ENCODE measurements at regions not wholly inside any gene's neighbourhood (a gene's known extent, or its start where the extent isn't known, plus 50 kb on each side); places are given as distances from the start of the nearest gene placed in this dataset.

DNA sequence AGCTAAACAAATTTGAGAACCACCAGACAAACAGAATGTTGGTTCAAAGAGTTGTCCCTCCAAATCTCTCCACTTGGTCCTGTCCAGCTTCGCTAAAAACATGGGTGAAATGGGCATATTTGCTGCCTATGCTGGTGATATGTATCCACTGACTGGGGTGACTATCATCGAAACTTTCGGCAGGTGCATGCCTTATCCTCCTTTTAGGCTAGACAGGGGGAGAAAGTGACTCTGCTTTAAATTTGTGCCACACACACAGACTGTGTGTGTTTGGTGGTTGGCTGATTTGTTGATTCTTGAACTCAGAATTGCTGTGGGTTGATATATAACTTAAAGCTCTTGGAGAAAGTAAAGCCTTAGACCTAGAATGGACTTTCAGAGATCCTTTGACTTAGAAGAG lies 324.1 kb upstream of the NT5C1B start:
- Histone ChIP-seq H3K9me3 (ENCODE audit: control insufficient read depth, insufficient read depth, low read length) (no peaks in the 10 kb centered on the region), H2BK20ac (ENCODE audit: low read depth, low read length) (no peak overlapping the region), H2BK120ac (ENCODE audit: low read depth, low read length) (no peak overlapping the region), H4K5ac (ENCODE audit: low read depth, low read length) (no peak overlapping the region), H3K18ac (ENCODE audit: low read depth, low read length) (no peak overlapping the region), H2AFZ (replicated peaks; ENCODE audit: low read length, poor library complexity) (no peak overlapping the region), H3K27ac (ENCODE audit: insufficient read depth, low read length) (no peak overlapping the region), H3K56ac (ENCODE audit: extremely low read depth, insufficient read depth, low read length) (no peak overlapping the region), H3K4me2 (ENCODE audit: low read depth, low read length) (no peak overlapping the region), H4K8ac (ENCODE audit: low read depth in 2 of 2, low read length in 2 of 2) (no peak overlapping the region), H2BK5ac (ENCODE audit: low read depth, low read length, poor library complexity, severe bottlenecking) (no peak overlapping the region), H2AK5ac (ENCODE audit: low read depth, low read length) (no peak overlapping the region), H3K23ac (ENCODE audit: low read depth, low read length) (no peak overlapping the region), H3K14ac (replicated peaks; ENCODE audit: low read depth, low read length) (no peak overlapping the region), H3K79me1 (ENCODE audit: low read depth in 1 of 2, low read length in 2 of 2) (peaks cover 0 to 5% of the 10 kb centered on the region in 2 experiments; a peak in 1 of 4 replicates), H3K36me3 (ENCODE audit: control insufficient read depth, insufficient read depth, low read length) (no peaks in the 10 kb centered on the region), H3K4me3 (ENCODE audit: insufficient read depth, low read depth, low read length) (no peak overlapping the region), H2BK15ac (ENCODE audit: low read depth, low read length) (0 out of 3 replicates have a peak overlapping the region, but pooled peaks have one; percentile 8), H3K9ac (ENCODE audit: low read depth, low read length) (no peak overlapping the region), H4K91ac (ENCODE audit: insufficient read depth, low read depth, low read length) (no peak overlapping the region), H3K9me1 (ENCODE audit: insufficient read depth, low read length) (peaks cover 17% of the 10 kb centered on the region), H3K4me1 (ENCODE audit: control insufficient read depth, insufficient read depth, low read length) (peaks cover 9% of the 10 kb centered on the region), H2AK9ac (replicated peaks; ENCODE audit: low read depth, low read length, poor library complexity) (no peak overlapping the region), H3K4ac (ENCODE audit: low read depth, low read length) (no peak overlapping the region), H4K20me1 (ENCODE audit: insufficient read depth, low read length) (no peaks in the 10 kb centered on the region), H3K27me3 (ENCODE audit: control insufficient read depth, insufficient read depth, low read length) (no peaks in the 10 kb centered on the region)
- dilution Hi-C loops (cut with HindIII; ENCODE audit: low sequenced_read_pairs, unreplicated experiment), result no loop called here
- ATAC-seq (ENCODE audit: low read depth), result no peak
- ChIA-PET POLR2A (ENCODE audit: unreplicated experiment) (no interaction called here), CTCF (no interaction called here)
- TF ChIP-seq, protein P1, sequence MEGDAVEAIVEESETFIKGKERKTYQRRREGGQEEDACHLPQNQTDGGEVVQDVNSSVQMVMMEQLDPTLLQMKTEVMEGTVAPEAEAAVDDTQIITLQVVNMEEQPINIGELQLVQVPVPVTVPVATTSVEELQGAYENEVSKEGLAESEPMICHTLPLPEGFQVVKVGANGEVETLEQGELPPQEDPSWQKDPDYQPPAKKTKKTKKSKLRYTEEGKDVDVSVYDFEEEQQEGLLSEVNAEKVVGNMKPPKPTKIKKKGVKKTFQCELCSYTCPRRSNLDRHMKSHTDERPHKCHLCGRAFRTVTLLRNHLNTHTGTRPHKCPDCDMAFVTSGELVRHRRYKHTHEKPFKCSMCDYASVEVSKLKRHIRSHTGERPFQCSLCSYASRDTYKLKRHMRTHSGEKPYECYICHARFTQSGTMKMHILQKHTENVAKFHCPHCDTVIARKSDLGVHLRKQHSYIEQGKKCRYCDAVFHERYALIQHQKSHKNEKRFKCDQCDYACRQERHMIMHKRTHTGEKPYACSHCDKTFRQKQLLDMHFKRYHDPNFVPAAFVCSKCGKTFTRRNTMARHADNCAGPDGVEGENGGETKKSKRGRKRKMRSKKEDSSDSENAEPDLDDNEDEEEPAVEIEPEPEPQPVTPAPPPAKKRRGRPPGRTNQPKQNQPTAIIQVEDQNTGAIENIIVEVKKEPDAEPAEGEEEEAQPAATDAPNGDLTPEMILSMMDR (conservative IDR thresholded peaks at IDR 0.05; ENCODE audit: low read depth, low read length), result no peak
- TF ChIP-seq FOS (IDR thresholded peaks at IDR 0.05; ENCODE audit: low read depth, low read length), result no peak
- TF ChIP-seq RFX5 (IDR thresholded peaks at IDR 0.05; ENCODE audit: low read depth, low read length), result no peak
- TF ChIP-seq RAD21 (IDR thresholded peaks at IDR 0.05; ENCODE audit: low read length), result no peak
- TF ChIP-seq CHD1 (IDR thresholded peaks at IDR 0.05; ENCODE audit: low read depth, low read length), result no peak
- no peak for TF ChIP-seq MAFK (IDR thresholded peaks at IDR 0.05; ENCODE audit: low read depth, low read length)
- TF ChIP-seq SMC3 (IDR thresholded peaks at IDR 0.05; ENCODE audit: low read depth, low read length), result no peak
- no peak for TF ChIP-seq NFE2L2 (IDR thresholded peaks at IDR 0.05; ENCODE audit: low read depth, low read length)
- TF ChIP-seq BHLHE40 (IDR thresholded peaks at IDR 0.05; ENCODE audit: low read depth, low read length), result no peak
- TF ChIP-seq CEBPB (IDR thresholded peaks at IDR 0.05; ENCODE audit: low read depth, low read length), result no peak
- WGBS, 2 experiments (ENCODE audit: extremely low coverage in 2 of 2, insufficient read length in 1 of 2), result no CpG with 5 or more reads among the region's 3 CpGs
- BruUV-seq (replicated peaks), result no TSS peak
- intact Hi-C loops (cut with micrococcal nuclease), result no loop called here
- in situ Hi-C loops (cut with MboI; ENCODE audit: low sequenced_read_pairs), result no loop called here
- DNase-seq, result no peak

All from IMR-90 (cell line).